ENCODE measurements at regions not wholly inside any gene's neighbourhood (a gene's known extent, or its start where the extent isn't known, plus 50 kb on each side); places are given as distances from the start of the nearest gene placed in this dataset.

GRCh38 chr2:204219196-204219595 is 282.6 kb downstream of the ICOS start:
- FAIRE-seq, result no peak
- no peak for DNase-seq (ENCODE audit: insufficient read length, low spot score)

- DNase-seq (ENCODE audit: insufficient read length, low spot score) (no peak), FAIRE-seq (no peak)
These were observed 284.3 kb downstream of the ICOS start for GRCh38 chr2:204220896-204221295.

GRCh38 chr2:204223046-204223445 is 286.5 kb downstream of the ICOS start:
- FAIRE-seq, result no peak
- no peak for DNase-seq (ENCODE audit: insufficient read length, low spot score)

GRCh38 chr2:204223544-204223943 is 287.0 kb downstream of the ICOS start:
- FAIRE-seq (no peak), DNase-seq (ENCODE audit: insufficient read length, low spot score) (no peak)

GRCh38 chr2:204225671-204226073 is 289.1 kb downstream of the ICOS start:
- FAIRE-seq, result no peak
- DNase-seq (ENCODE audit: insufficient read length, low spot score), result no peak

GRCh38 chr2:204226305-204226880 is 289.8 kb downstream of the ICOS start:
- FAIRE-seq, result no peak
- no peak for DNase-seq (ENCODE audit: insufficient read length, low spot score)

- no peak for FAIRE-seq
- DNase-seq (ENCODE audit: insufficient read length, low spot score), result no peak
These were observed 291.8 kb downstream of the ICOS start for GRCh38 chr2:204228169-204228886.

GRCh38 chr2:204234248-204234647 is 297.7 kb downstream of the ICOS start:
- DNase-seq (ENCODE audit: insufficient read length, low spot score), result no peak

GRCh38 chr2:204234879-204235278 is 298.3 kb downstream of the ICOS start:
- FAIRE-seq (no peak), DNase-seq (ENCODE audit: insufficient read length, low spot score) (no peak)

More at GRCh38 chr2:204234248-204234647, 297.7 kb downstream of the ICOS start:
- no peak for FAIRE-seq

- no peak for DNase-seq (ENCODE audit: insufficient read length, low spot score)
- FAIRE-seq, result no peak
These were observed 300.9 kb downstream of the ICOS start for GRCh38 chr2:204237416-204237815.

- no peak for FAIRE-seq
- DNase-seq (ENCODE audit: insufficient read length, low spot score), result no peak
These were observed 303.0 kb downstream of the ICOS start for GRCh38 chr2:204239411-204240165.

- DNase-seq (ENCODE audit: insufficient read length, low spot score), result no peak
- no peak for FAIRE-seq
These were observed 304.3 kb upstream of the PARD3B start for GRCh38 chr2:204240961-204241360.

- no peak for DNase-seq (ENCODE audit: insufficient read length, low spot score)
- FAIRE-seq, result no peak
These were observed 295.8 kb upstream of the PARD3B start for GRCh38 chr2:204249437-204249836.

GRCh38 chr2:204250692-204251091 is 294.6 kb upstream of the PARD3B start:
- FAIRE-seq, result no peak
- no peak for DNase-seq (ENCODE audit: insufficient read length, low spot score)

- FAIRE-seq (no peak), DNase-seq (ENCODE audit: insufficient read length, low spot score) (no peak)
These were observed 293.9 kb upstream of the PARD3B start for GRCh38 chr2:204251158-204251997.

- no peak for DNase-seq (ENCODE audit: insufficient read length, low spot score)
- no peak for FAIRE-seq
These were observed 293.3 kb upstream of the PARD3B start for GRCh38 chr2:204251998-204252376.

GRCh38 chr2:204255071-204255470 is 290.2 kb upstream of the PARD3B start:
- DNase-seq (ENCODE audit: insufficient read length, low spot score) (no peak), FAIRE-seq (no peak)

GRCh38 chr2:204255526-204255925 is 289.7 kb upstream of the PARD3B start:
- no peak for DNase-seq (ENCODE audit: insufficient read length, low spot score)
- no peak for FAIRE-seq

GRCh38 chr2:204257781-204258180 is 287.5 kb upstream of the PARD3B start:
- no peak for FAIRE-seq

GRCh38 chr2:204258890-204259289 is 286.4 kb upstream of the PARD3B start:
- no peak for DNase-seq (ENCODE audit: insufficient read length, low spot score)
- no peak for FAIRE-seq

More at GRCh38 chr2:204257781-204258180, 287.5 kb upstream of the PARD3B start:
- no peak for DNase-seq (ENCODE audit: insufficient read length, low spot score)

Data from GM19239 (cell line).